Erythroblast (primary cell): ENCODE measurements at regions not wholly inside any gene's neighbourhood (a gene's known extent, or its start where the extent isn't known, plus 50 kb on each side); places are given as distances from the start of the nearest gene placed in this dataset.

Experiments
- GATA1 ChIP-seq: IDR thresholded peaks from 2 replicates; pipeline ENCODE4 v1.6.1; 2011; ENCODE audit warnings: low read depth, mild to moderate bottlenecking, control low read depth, low read length, moderate library complexity
- POLR2A ChIP-seq: IDR thresholded peaks from 2 replicates; pipeline ENCODE4 v1.6.1; 2011; ENCODE audit warnings: mild to moderate bottlenecking, low read length

DNA sequence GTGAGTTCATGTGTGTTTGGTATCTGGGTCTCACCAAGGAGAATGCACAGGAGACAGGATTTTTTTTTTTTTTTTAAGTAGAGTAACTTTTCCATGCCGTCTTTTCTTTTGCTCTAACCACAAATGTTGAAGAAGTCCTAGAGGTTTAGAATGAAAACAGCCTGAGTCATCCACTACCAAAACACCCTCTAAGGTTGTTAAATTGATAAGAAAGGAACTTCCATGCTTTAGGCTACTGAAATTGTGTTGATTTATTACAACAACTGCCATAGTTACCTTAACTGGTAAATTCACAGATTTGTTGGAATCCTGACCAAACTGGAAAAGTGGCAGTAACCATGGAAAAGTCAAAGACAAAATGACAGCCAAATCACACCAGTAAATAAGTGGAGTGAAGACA is 375.6 kb downstream of the AMY1C start:
- TF ChIP-seq POLR2A (no peak), GATA1 (no peak)
